ENCODE measurements at regions not wholly inside any gene's neighbourhood (a gene's known extent, or its start where the extent isn't known, plus 50 kb on each side); places are given as distances from the start of the nearest gene placed in this dataset.
A peak's percentile ranks its signal among the peaks of the same experiment; 100 is the strongest.

GRCh38 chr22:22742641-22743040 is 98.2 kb downstream of the GGTLC2 start:
- DNase-seq (ENCODE audit: low spot score) (no peak), ATAC-seq (no peak)

GRCh38 chr22:22743128-22743760 is 98.8 kb downstream of the GGTLC2 start:
- DNase-seq (ENCODE audit: low spot score): no peak
- no peak for ATAC-seq

GRCh38 chr22:22744412-22745224 is 100.2 kb downstream of the GGTLC2 start:
- ATAC-seq: no peak
- no peak for DNase-seq (ENCODE audit: low spot score)

- peak; percentile 86 for ATAC-seq
Observed at GRCh38 chr22:22745225-22746060, 101.0 kb downstream of the GGTLC2 start.

GRCh38 chr22:22746061-22746962 is 101.9 kb downstream of the GGTLC2 start:
- no peak for ATAC-seq

More at GRCh38 chr22:22745225-22746060, 101.0 kb downstream of the GGTLC2 start:
- no peak for DNase-seq (ENCODE audit: low spot score)

GRCh38 chr22:22746963-22747933 is 102.8 kb downstream of the GGTLC2 start:
- DNase-seq (ENCODE audit: low spot score) (no peak), ATAC-seq (no peak)

More at GRCh38 chr22:22746061-22746962, 101.9 kb downstream of the GGTLC2 start:
- no peak for DNase-seq (ENCODE audit: low spot score)

GRCh38 chr22:22748297-22748743 is 103.9 kb downstream of the GGTLC2 start:
- peak; percentile 54 for DNase-seq (ENCODE audit: low spot score)
- peak; percentile 81 for ATAC-seq

- no peak for ATAC-seq
- no peak for DNase-seq (ENCODE audit: low spot score)
Observed at GRCh38 chr22:22748756-22749155, 104.3 kb downstream of the GGTLC2 start.

- DNase-seq (ENCODE audit: low spot score) (no peak), ATAC-seq (no peak)
Observed at GRCh38 chr22:22749167-22749758, 104.8 kb downstream of the GGTLC2 start.

- DNase-seq (ENCODE audit: low spot score): no peak
- ATAC-seq: no peak
Observed at GRCh38 chr22:22750335-22751042, 106.1 kb downstream of the GGTLC2 start.

GRCh38 chr22:22751043-22751603 is 106.7 kb downstream of the GGTLC2 start:
- DNase-seq (ENCODE audit: low spot score) (no peak), ATAC-seq (no peak)

GRCh38 chr22:22752199-22752555 is 107.8 kb downstream of the GGTLC2 start:
- ATAC-seq (no peak), DNase-seq (ENCODE audit: low spot score) (no peak)

- peak; percentile 45 for ATAC-seq
- DNase-seq (ENCODE audit: low spot score): peak; percentile 78
Observed at GRCh38 chr22:22752556-22753477, 108.4 kb downstream of the GGTLC2 start.

- ATAC-seq (peak; percentile 71), DNase-seq (ENCODE audit: low spot score) (peak; percentile 67)
Observed at GRCh38 chr22:22753526-22754267, 109.3 kb downstream of the GGTLC2 start.

- DNase-seq (ENCODE audit: low spot score): peak; percentile 33
- ATAC-seq: no peak
Observed at GRCh38 chr22:22754268-22754657, 109.8 kb downstream of the GGTLC2 start.
